ENCODE measurements at regions not wholly inside any gene's neighbourhood (a gene's known extent, or its start where the extent isn't known, plus 50 kb on each side); places are given as distances from the start of the nearest gene placed in this dataset.

DNA sequence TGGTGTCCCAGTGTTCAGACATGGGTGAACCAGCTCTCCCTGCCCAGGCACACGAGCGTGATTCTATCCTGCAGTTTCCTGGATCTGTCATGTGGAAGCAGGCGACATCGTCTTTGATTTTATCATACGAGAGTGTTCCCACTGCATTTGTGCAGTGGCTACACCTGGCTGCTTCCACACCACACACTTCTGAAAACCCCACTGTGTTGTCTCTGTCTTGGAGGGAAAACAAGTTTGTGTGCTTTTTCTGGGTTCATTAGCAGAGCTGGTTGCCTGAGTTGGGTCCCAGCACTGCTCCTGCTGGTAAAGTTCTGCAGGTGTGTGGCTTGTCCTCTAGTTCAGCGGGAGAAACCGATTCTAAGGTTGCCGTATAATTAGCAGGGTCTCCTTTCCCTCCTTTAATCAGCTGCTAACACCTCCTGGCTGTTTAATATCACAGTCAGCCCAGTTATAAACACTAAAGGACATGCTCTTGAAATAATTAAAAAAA is 58.5 kb upstream of the TWIST2 start:
- DNase-seq (ENCODE audit: low read depth in 2 of 2): no peak

DNA sequence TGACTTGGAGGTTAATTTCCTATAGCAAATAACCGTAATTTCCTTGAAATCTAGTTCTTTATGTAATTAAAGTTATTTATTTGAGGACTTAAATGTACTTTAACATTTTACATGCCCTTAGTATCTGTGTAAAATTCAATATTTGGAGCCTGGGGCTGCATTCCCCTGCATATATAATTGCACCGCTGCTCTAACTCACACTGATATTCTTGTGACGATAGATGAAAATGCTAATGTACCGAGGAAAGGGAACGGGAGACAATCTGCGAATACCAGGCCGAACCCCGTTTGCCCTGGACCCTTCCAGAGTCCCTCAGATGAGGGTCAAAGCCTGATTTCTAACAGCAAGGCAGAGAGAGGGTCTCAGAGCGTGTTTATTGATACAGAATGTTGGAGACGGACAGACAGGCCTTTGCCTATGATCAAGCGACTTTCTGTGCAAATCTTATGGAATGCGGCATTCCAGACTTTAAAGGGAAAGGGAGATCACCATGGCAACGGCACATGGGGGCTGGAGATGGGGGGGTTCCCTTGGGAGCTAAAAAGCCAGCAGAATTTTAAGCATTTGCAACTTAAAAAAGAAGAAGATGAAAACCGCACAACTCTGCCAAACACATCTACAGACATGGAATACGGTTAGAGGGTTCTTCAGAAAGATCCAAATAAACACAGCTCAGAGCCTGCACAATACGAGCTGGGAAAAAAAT is 57.6 kb upstream of the TWIST2 start:
- DNase-seq (ENCODE audit: low read depth in 2 of 2): no peak

DNA sequence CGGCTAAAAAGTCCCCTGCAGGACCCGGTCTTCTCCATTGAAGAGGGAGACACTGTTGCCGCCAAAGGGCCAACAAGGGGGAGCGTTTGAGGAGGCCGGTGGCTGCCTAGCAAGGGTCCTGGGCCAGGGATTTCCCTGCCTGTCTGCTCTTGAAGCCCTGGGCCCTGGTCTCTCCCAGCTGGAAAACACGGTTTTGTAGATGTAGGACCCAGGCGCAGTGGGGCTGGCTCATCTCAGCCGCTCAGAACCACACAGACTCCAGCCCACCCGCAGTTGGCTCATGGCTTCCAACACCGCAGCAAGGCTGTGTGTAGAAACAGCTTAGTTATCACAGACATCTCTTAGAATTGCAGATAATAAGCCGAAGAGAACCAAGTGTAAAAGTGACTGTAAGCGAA is 57.1 kb upstream of the TWIST2 start:
- DNase-seq (ENCODE audit: low read depth in 2 of 2): no peak

DNA sequence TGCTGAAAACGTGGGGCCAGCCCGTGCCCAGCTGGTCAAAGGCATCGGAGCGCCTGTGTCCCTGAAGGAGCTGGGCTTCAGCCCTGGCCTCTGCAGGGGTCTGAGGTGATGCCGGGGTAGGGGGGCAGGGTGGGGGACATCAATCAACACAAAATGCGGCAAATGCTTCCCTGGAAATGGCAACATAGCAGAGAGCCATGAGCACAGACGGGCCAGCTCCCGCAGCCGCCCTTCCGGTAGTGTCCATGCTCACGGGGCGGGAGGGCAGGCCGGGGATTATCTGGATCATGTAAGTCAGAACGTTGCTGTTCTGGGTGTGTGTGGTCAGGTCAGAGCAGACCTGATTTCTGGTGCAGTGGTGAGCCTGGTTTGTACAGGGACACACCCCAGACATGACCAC is 56.5 kb upstream of the TWIST2 start:
- DNase-seq (ENCODE audit: low read depth in 2 of 2): no peak

DNA sequence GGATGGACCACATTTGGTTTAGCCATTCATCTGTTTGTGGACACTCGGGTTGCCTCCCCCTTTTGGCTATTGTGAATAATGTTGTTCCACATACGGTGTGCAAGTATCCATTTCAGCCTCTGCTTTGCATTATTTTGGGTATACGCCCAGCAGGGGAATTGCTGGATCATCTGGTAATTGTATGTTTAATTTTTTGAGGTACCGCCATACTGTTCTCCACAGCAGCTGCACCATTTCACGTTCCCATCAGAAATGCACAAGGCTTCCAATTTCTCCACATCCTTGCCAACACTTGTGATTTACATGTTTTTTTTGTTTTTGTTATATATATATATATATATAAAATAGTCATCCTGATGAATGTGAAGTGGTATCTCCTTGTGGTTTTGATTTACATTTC is 54.6 kb upstream of the TWIST2 start:
- no peak for DNase-seq (ENCODE audit: low read depth in 2 of 2)

DNA sequence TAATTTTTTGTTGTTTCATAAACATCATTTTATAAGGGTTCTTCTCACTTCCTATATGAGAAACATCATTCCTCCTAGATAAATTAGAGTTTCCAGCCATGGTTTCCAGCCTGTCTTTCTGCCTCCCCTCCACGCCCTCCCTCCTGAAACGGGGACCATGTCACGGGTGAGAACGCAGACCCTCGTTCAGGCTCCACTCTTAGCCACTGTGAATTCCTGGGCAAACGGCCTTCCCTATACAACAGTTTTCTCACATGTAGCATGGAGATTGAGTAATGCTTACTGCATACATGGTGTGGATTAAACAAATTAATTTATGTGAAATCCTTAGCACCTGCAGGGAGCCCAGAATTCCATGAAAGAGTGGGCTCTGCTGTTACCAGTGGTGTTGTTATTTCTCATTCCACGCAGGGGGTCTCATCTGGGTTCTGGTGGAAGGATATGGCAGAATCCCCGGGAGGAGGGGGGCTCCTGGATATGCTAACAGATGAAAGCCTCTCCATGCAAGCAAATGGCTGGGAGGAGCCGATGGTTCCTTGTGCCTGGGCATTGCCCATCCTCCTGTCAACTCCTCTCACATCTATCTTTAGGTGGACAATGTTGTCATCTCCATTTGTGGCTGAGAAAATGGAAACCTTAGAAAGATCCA is 54.0 kb upstream of the TWIST2 start:
- DNase-seq (ENCODE audit: low read depth in 2 of 2): no peak

DNA sequence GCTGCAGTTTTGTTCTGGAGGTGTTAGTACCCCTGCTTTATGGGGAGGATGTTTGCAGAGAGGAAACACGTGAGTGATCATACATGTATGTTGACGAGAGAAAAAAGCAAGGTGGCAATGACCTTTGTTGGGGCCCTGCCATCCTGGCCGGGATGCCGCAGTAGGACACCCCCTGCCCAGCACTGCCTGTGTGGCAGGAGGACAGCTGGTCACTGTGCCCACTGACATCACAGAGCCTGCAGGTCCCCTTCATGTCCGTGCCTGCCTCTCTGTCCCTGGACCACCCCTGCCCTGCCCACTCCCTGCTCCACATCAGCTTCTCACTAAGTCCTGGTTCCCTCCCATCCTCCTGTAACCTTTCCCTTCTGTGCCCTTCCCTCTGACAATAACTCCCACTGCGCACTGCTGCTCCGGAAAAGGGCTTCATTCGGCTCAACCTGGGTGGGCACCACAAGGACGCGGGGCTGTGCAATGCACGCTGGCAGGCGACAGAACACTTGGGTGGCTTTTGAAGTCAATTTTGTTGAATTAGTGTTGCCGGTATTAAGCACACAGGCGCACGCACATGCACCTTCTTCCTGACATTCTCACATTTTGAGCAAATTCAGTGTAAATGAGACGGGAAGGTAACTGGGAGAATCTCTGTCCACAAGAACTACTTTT is 51.5 kb upstream of the TWIST2 start:
- no peak for DNase-seq (ENCODE audit: low read depth in 2 of 2)

DNA sequence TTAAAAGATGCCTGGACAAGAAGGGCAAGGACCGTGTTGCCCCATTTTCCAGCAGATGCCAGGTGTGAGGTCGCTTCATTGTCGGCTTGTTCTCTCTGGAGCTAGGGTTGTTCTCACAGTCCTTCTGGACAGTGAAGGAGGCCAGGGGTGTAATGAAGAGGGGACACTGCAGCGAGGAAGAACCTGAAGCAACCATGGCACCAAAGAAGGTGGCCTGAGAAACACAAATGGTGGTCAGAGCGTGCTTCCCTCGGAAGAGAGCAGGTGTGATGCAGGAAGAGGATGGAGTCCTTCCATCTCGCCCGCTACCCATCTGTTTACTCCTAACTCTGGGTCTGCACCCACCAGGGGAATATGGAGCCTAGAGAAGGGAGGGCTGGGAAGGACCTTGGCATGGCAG is 50.3 kb upstream of the TWIST2 start:
- no peak for DNase-seq (ENCODE audit: low read depth in 2 of 2)
